WTC11 (cell line): ENCODE measurements at regions not wholly inside any gene's neighbourhood (a gene's known extent, or its start where the extent isn't known, plus 50 kb on each side); places are given as distances from the start of the nearest gene placed in this dataset.

Experiments
- ATAC-seq: fragments of 200-7000 bp; cut with Tn5 transposase; 2 replicates; pipeline ENCODE4 v1.10.0; 2021; ENCODE audit warnings: mild to moderate bottlenecking, moderate library complexity
- CTCF ChIA-PET: fragments of 300-600 bp; sonication (Branson Sonifier 250); formaldehyde crosslinking; loops from one replicate; lab custom pipeline; 2021; ENCODE audit warnings: antibody characterized with exemption; lab: Charles Lee
- POLR2A ChIA-PET: fragments of 350-600 bp; sonication (Branson Sonifier 250); formaldehyde crosslinking; loops from one replicate; lab custom pipeline; 2021; ENCODE audit warnings: antibody characterized with exemption; lab: Charles Lee
- DNase-seq: peaks from one replicate; pipeline ENCODE4 v3.0.0; 2021; ENCODE audit warnings: low spot score
- H3K27ac Mint-ChIP-seq: 2 replicates; pipeline ENCODE4 v1.8.0; 2021; ENCODE audit warnings: mixed read lengths
- H3K27me3 Mint-ChIP-seq: 2 replicates; pipeline ENCODE4 v1.8.0; 2021; ENCODE audit warnings: low read depth, mild to moderate bottlenecking, moderate library complexity, mixed read lengths
- H3K36me3 Mint-ChIP-seq: 2 replicates; pipeline ENCODE4 v1.8.0; 2021; ENCODE audit warnings: mixed read lengths
- H3K4me1 Mint-ChIP-seq: 2 replicates; pipeline ENCODE4 v1.8.0; 2022; ENCODE audit warnings: mixed read lengths
- H3K4me3 Mint-ChIP-seq: 2 replicates; pipeline ENCODE4 v1.8.0; 2021; ENCODE audit warnings: mild to moderate bottlenecking, moderate library complexity, mixed read lengths
- H3K9me3 Mint-ChIP-seq: 2 replicates; pipeline ENCODE4 v1.8.0; 2021; ENCODE audit warnings: mixed read lengths
- CREM ChIP-seq: sonication (generic); formaldehyde crosslinking; IDR thresholded peaks from 2 replicates; pipeline ENCODE4 v1.8.1; 2022; ENCODE audit warnings: mild to moderate bottlenecking, missing genetic modification reagents, moderate library complexity
- JAZF1 ChIP-seq: fragments of 250-450 bp; sonication (Bioruptor Pico); IDR thresholded peaks from 2 replicates; pipeline ENCODE4 v1.9.0; 2021; ENCODE audit warnings: moderate library complexity, mild to moderate bottlenecking, inconsistent platforms
- PRRX2 ChIP-seq: fragments of 250-450 bp; sonication (Bioruptor Pico); IDR thresholded peaks from 2 replicates; pipeline ENCODE4 v1.8.0; 2021; ENCODE audit warnings: mild to moderate bottlenecking
- TP53 ChIP-seq: sonication (generic); formaldehyde crosslinking; IDR thresholded peaks from 2 replicates; pipeline ENCODE4 v1.8.1; 2023; ENCODE audit warnings: mild to moderate bottlenecking, missing genetic modification reagents
- ZNF263 ChIP-seq: sonication (generic); formaldehyde crosslinking; IDR thresholded peaks from 2 replicates; pipeline ENCODE4 v1.8.1; 2022; ENCODE audit warnings: low read depth, mild to moderate bottlenecking, moderate library complexity, missing genetic modification reagents
- ZNF317 ChIP-seq: sonication (generic); formaldehyde crosslinking; IDR thresholded peaks from 2 replicates; pipeline ENCODE4 v1.8.1; 2023; ENCODE audit warnings: low read depth, mild to moderate bottlenecking, moderate library complexity, missing genetic modification reagents, borderline replicate concordance
- TF ChIP-seq, protein P1 (sequence below): fragments of 250-450 bp; sonication (Bioruptor Pico); conservative IDR thresholded peaks from 2 replicates; pipeline ENCODE4 v1.9.0; 2021; ENCODE audit warnings: mild to moderate bottlenecking
- TF ChIP-seq, protein P2 (sequence below): sonication (generic); formaldehyde crosslinking; IDR thresholded peaks from 2 replicates; pipeline ENCODE4 v1.8.1; 2023; ENCODE audit warnings: mild to moderate bottlenecking, missing genetic modification reagents, moderate library complexity
- TF ChIP-seq, protein P3 (sequence below): fragments of 250-450 bp; sonication (Bioruptor Pico); IDR thresholded peaks from 2 replicates; pipeline ENCODE4 v1.9.0; 2021; ENCODE audit warnings: mild to moderate bottlenecking, borderline replicate concordance
- TF ChIP-seq, protein P4 (sequence below): sonication (generic); formaldehyde crosslinking; IDR thresholded peaks from 2 replicates; pipeline ENCODE4 v1.8.0; 2023; ENCODE audit warnings: mild to moderate bottlenecking, missing genetic modification reagents
- TF ChIP-seq, protein P5 (sequence below): sonication (generic); formaldehyde crosslinking; IDR thresholded peaks from 2 replicates; pipeline ENCODE4 v1.8.1; 2023; ENCODE audit warnings: mild to moderate bottlenecking, moderate library complexity, missing genetic modification reagents

- Mint-ChIP-seq H3K27ac (no peak overlapping the region), H3K4me3 (no peak overlapping the region), H3K9me3 (no peaks in the 10 kb centered on the region; the same call in 1 of the 2 replicates), H3K27me3 (no peaks in the 10 kb centered on the region), H3K4me1 (no peaks in the 10 kb centered on the region)
- CTCF ChIA-PET = no interaction called here
- no peak for DNase-seq
- POLR2A ChIA-PET = no interaction called here
- no peak for ATAC-seq
- no peak for TF ChIP-seq PRRX2 (CRISPR knock-in tag)
- TF ChIP-seq, all 79 proteins: peak for 0
- no peaks in the 10 kb centered on the region for H3K36me3 Mint-ChIP-seq
These were observed 368.9 kb upstream of the ONECUT1 start for GRCh38 chr15:53158995-53159394.

DNA sequence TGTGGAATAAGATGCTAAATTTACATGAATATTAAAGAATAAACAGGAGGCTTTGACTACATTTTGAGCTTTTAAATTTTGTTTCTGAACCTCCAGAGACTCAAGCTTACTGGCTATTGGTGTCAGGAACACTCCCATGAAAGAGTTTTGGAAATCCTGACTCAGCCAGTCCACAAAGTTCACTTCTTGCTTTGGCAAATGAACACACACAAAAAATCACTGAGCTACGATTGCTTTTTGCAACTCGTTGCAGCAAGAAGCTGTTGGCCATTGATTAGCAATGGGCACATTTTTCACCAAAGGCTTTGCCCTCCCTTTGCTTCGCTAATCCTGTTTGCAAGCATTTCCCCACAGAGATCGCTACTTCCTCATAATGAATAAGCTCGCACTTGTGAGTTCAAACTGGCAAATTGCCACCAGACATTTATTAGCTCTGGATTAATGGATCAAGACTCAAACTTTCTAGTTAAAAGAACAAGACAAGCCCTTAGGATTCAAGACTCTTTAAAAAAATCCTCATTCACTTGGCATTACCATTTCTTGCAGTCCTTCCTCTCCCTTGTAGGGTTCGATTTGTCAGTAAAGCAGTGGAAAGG, 343.2 kb upstream of the ONECUT1 start:
- DNase-seq (no peak), ATAC-seq (no peak)
- no peaks in the 10 kb centered on the region for H3K36me3 Mint-ChIP-seq
- H3K4me1 Mint-ChIP-seq = peaks cover 30% of the 10 kb centered on the region
- H3K9me3 Mint-ChIP-seq = no peaks in the 10 kb centered on the region
- H3K4me3 Mint-ChIP-seq = no peak overlapping the region
- H3K27ac Mint-ChIP-seq = no peak overlapping the region
- H3K27me3 Mint-ChIP-seq = no peaks in the 10 kb centered on the region
- CTCF ChIA-PET = no interaction called here
- POLR2A ChIA-PET = no interaction called here
- TF ChIP-seq ZNF263 (CRISPR knock-in tag) (no peak), JAZF1 (CRISPR knock-in tag) (no peak), ZNF317 (CRISPR knock-in tag) (no peak), TP53 (CRISPR knock-in tag) (no peak), CREM (no peak)
- TF ChIP-seq, protein P1, sequence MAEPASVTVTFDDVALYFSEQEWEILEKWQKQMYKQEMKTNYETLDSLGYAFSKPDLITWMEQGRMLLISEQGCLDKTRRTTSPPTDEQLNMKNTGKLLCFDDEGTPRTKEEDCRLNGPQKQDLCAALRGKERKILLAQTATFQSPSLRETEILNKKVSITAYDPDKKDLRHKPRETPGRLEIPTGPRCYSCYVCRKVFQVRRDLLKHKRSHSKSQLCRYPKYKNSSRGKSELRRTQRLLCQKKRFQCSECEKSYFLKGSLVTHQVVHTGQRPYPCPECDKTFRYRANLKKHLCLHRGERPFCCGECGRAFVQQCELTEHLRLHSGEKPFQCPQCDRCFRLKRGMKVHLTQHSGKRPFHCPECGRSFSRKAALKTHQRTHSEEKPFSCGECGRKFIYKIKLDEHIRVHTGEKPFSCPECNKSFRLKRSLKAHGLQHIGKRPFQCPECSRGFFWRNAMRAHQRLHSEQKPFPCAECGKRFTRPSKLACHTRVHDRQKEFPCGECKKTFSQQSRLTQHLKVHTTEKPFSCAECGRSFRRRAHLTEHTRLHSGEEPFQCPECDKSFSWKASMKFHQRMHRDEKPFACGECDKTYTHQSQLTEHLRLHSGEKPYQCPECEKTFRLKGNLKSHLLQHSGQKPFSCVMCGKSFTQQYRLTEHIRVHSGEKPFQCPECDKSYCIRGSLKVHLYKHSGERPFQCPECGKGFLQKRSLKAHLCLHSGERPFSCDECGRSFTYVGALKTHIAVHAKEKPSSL = no peak
- TF ChIP-seq, protein P2, sequence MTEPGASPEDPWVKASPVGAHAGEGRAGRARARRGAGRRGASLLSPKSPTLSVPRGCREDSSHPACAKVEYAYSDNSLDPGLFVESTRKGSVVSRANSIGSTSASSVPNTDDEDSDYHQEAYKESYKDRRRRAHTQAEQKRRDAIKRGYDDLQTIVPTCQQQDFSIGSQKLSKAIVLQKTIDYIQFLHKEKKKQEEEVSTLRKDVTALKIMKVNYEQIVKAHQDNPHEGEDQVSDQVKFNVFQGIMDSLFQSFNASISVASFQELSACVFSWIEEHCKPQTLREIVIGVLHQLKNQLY = no peak
- TF ChIP-seq, protein P3, sequence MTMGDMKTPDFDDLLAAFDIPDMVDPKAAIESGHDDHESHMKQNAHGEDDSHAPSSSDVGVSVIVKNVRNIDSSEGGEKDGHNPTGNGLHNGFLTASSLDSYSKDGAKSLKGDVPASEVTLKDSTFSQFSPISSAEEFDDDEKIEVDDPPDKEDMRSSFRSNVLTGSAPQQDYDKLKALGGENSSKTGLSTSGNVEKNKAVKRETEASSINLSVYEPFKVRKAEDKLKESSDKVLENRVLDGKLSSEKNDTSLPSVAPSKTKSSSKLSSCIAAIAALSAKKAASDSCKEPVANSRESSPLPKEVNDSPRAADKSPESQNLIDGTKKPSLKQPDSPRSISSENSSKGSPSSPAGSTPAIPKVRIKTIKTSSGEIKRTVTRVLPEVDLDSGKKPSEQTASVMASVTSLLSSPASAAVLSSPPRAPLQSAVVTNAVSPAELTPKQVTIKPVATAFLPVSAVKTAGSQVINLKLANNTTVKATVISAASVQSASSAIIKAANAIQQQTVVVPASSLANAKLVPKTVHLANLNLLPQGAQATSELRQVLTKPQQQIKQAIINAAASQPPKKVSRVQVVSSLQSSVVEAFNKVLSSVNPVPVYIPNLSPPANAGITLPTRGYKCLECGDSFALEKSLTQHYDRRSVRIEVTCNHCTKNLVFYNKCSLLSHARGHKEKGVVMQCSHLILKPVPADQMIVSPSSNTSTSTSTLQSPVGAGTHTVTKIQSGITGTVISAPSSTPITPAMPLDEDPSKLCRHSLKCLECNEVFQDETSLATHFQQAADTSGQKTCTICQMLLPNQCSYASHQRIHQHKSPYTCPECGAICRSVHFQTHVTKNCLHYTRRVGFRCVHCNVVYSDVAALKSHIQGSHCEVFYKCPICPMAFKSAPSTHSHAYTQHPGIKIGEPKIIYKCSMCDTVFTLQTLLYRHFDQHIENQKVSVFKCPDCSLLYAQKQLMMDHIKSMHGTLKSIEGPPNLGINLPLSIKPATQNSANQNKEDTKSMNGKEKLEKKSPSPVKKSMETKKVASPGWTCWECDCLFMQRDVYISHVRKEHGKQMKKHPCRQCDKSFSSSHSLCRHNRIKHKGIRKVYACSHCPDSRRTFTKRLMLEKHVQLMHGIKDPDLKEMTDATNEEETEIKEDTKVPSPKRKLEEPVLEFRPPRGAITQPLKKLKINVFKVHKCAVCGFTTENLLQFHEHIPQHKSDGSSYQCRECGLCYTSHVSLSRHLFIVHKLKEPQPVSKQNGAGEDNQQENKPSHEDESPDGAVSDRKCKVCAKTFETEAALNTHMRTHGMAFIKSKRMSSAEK (CRISPR knock-in tag) = no peak
- TF ChIP-seq, protein P4, sequence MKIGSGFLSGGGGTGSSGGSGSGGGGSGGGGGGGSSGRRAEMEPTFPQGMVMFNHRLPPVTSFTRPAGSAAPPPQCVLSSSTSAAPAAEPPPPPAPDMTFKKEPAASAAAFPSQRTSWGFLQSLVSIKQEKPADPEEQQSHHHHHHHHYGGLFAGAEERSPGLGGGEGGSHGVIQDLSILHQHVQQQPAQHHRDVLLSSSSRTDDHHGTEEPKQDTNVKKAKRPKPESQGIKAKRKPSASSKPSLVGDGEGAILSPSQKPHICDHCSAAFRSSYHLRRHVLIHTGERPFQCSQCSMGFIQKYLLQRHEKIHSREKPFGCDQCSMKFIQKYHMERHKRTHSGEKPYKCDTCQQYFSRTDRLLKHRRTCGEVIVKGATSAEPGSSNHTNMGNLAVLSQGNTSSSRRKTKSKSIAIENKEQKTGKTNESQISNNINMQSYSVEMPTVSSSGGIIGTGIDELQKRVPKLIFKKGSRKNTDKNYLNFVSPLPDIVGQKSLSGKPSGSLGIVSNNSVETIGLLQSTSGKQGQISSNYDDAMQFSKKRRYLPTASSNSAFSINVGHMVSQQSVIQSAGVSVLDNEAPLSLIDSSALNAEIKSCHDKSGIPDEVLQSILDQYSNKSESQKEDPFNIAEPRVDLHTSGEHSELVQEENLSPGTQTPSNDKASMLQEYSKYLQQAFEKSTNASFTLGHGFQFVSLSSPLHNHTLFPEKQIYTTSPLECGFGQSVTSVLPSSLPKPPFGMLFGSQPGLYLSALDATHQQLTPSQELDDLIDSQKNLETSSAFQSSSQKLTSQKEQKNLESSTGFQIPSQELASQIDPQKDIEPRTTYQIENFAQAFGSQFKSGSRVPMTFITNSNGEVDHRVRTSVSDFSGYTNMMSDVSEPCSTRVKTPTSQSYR (CRISPR knock-in tag) = no peak
- TF ChIP-seq, protein P5, sequence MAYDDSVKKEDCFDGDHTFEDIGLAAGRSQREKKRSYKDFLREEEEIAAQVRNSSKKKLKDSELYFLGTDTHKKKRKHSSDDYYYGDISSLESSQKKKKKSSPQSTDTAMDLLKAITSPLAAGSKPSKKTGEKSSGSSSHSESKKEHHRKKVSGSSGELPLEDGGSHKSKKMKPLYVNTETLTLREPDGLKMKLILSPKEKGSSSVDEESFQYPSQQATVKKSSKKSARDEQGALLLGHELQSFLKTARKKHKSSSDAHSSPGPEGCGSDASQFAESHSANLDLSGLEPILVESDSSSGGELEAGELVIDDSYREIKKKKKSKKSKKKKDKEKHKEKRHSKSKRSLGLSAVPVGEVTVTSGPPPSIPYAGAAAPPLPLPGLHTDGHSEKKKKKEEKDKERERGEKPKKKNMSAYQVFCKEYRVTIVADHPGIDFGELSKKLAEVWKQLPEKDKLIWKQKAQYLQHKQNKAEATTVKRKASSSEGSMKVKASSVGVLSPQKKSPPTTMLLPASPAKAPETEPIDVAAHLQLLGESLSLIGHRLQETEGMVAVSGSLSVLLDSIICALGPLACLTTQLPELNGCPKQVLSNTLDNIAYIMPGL (CRISPR knock-in tag) = no peak
